K562 (cell line): ENCODE measurements at regions not wholly inside any gene's neighbourhood (a gene's known extent, or its start where the extent isn't known, plus 50 kb on each side); places are given as distances from the start of the nearest gene placed in this dataset.

Source experiments
- BCL6 ChIP-seq: fragments of 250-450 bp; sonication (Bioruptor Pico); IDR thresholded peaks from 2 replicates; pipeline ENCODE4 v1.4.0; 2020
- MLX ChIP-seq, 2 experiments: fragments of 450-650 bp in 1 of 2; sonication (generic) in 1 of 2; formaldehyde crosslinking; conservative IDR thresholded peaks; 2 replicates each; pipeline versions ENCODE4 v1.4.0 to v1.8.1; 2020 to 2022; ENCODE audit warnings: mild to moderate bottlenecking in 1 of 2, missing genetic modification reagents in 1 of 2
- PHF8 ChIP-seq: fragments of 200-600 bp; sonication (generic); IDR thresholded peaks from 2 replicates; pipeline ENCODE4 v1.6.1; 2012; ENCODE audit warnings: mixed run types, mild to moderate bottlenecking, inconsistent platforms, low read length, moderate library complexity, borderline replicate concordance
- POLR2AphosphoS5 ChIP-seq: IDR thresholded peaks from 2 replicates; pipeline ENCODE4 v1.6.1; 2011; ENCODE audit warnings: mild to moderate bottlenecking, low read depth, low read length, moderate library complexity; ENCODE audit not compliant: control insufficient read depth, insufficient read depth
- SMAD4 ChIP-seq: fragments of 250-450 bp; sonication (Bioruptor Pico); conservative IDR thresholded peaks from 2 replicates; pipeline ENCODE4 v1.8.0; 2021; ENCODE audit warnings: inconsistent platforms, mild to moderate bottlenecking, moderate library complexity
- TAF1 ChIP-seq: IDR thresholded peaks from 2 replicates; pipeline ENCODE4 v1.6.1; 2011; ENCODE audit warnings: mild to moderate bottlenecking, low read length, moderate library complexity; ENCODE audit not compliant: insufficient read depth, control insufficient read depth, severe bottlenecking; ENCODE audit errors: extremely low read depth
- TCF3 ChIP-seq: sonication (generic); formaldehyde crosslinking; IDR thresholded peaks from 2 replicates; pipeline ENCODE4 v1.4.0; 2020; ENCODE audit warnings: mild to moderate bottlenecking, missing genetic modification reagents
- ZNF12 ChIP-seq: sonication (generic); formaldehyde crosslinking; IDR thresholded peaks from 2 replicates; pipeline ENCODE4 v1.4.0; 2020; ENCODE audit warnings: mild to moderate bottlenecking, missing genetic modification reagents
- TF ChIP-seq, protein P1 (sequence below), 3 experiments: fragments of 200-800 bp in 1 of 3; fragments of 250-450 bp in 1 of 3; fragments of 450-650 bp in 1 of 3; sonication (Bioruptor Pico) in 1 of 3; sonication (Bioruptor generic) in 1 of 3; formaldehyde crosslinking in 1 of 3; IDR thresholded peaks; 2 replicates each; pipeline versions ENCODE4 v1.6.1 to v1.8.0; 2016 to 2022; ENCODE audit warnings: mild to moderate bottlenecking in 2 of 3, missing genetic modification characterization in 2 of 3, missing compliant biosample characterization in 1 of 3, moderate library complexity in 1 of 3

GRCh38 chr5:92704590-92704989 lies 876.4 kb downstream of the NR2F1-AS1 start:
- no peak for TF ChIP-seq POLR2AphosphoS5
- TF ChIP-seq MLX (CRISPR knock-in tag; conservative IDR thresholded peaks at IDR 0.05) = no peak
- no peak for TF ChIP-seq BCL6 (CRISPR knock-in tag)
- TF ChIP-seq TAF1 = no peak
- no peak for TF ChIP-seq ZNF12 (CRISPR knock-in tag)
- no peak for TF ChIP-seq PHF8
- no peak for TF ChIP-seq SMAD4 (CRISPR knock-in tag)
- TF ChIP-seq, protein P1, sequence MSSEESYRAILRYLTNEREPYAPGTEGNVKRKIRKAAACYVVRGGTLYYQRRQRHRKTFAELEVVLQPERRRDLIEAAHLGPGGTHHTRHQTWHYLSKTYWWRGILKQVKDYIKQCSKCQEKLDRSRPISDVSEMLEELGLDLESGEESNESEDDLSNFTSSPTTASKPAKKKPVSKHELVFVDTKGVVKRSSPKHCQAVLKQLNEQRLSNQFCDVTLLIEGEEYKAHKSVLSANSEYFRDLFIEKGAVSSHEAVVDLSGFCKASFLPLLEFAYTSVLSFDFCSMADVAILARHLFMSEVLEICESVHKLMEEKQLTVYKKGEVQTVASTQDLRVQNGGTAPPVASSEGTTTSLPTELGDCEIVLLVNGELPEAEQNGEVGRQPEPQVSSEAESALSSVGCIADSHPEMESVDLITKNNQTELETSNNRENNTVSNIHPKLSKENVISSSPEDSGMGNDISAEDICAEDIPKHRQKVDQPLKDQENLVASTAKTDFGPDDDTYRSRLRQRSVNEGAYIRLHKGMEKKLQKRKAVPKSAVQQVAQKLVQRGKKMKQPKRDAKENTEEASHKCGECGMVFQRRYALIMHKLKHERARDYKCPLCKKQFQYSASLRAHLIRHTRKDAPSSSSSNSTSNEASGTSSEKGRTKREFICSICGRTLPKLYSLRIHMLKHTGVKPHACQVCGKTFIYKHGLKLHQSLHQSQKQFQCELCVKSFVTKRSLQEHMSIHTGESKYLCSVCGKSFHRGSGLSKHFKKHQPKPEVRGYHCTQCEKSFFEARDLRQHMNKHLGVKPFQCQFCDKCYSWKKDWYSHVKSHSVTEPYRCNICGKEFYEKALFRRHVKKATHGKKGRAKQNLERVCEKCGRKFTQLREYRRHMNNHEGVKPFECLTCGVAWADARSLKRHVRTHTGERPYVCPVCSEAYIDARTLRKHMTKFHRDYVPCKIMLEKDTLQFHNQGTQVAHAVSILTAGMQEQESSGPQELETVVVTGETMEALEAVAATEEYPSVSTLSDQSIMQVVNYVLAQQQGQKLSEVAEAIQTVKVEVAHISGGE (CRISPR knock-in tag; IDR thresholded peaks at IDR 0.05) = no peak
- TF ChIP-seq TCF3 (CRISPR knock-in tag) = no peak
